Mesendoderm (in vitro differentiated cells): ENCODE measurements at regions not wholly inside any gene's neighbourhood (a gene's known extent, or its start where the extent isn't known, plus 50 kb on each side); places are given as distances from the start of the nearest gene placed in this dataset.

ENCODE experiments used
- DNase-seq: peaks from one replicate; pipeline ENCODE4 v3.0.0; 2013
- H2AK5ac ChIP-seq: 2 replicates; pipeline ENCODE4 v1.6.1; 2013; ENCODE audit warnings: low read length, inconsistent platforms
- H2BK120ac ChIP-seq: 2 replicates; pipeline ENCODE4 v1.6.1; 2013; ENCODE audit warnings: low read depth, mild to moderate bottlenecking, low read length, moderate library complexity, mixed read lengths
- H2BK15ac ChIP-seq: replicated peaks from 2 replicates; pipeline ENCODE4 v1.6.1; 2013; ENCODE audit warnings: low read depth, mild to moderate bottlenecking, moderate library complexity
- H2BK5ac ChIP-seq: 2 replicates; pipeline ENCODE4 v1.6.1; 2013; ENCODE audit warnings: low read length, inconsistent platforms
- H3K18ac ChIP-seq: 2 replicates; pipeline ENCODE4 v1.6.1; 2013; ENCODE audit warnings: mild to moderate bottlenecking, low read length, mixed read lengths
- H3K23ac ChIP-seq: one replicate; pipeline ENCODE4 v1.6.1; 2013; ENCODE audit warnings: low read length
- H3K27ac ChIP-seq: 2 replicates; pipeline ENCODE4 v1.5.1; 2013; ENCODE audit warnings: low read depth, mild to moderate bottlenecking, inconsistent platforms, low read length, moderate library complexity
- H3K27me3 ChIP-seq: 2 replicates; pipeline ENCODE4 v1.6.1; 2013; ENCODE audit warnings: low read length, control low read depth, mild to moderate bottlenecking, inconsistent platforms; ENCODE audit not compliant: insufficient read depth, poor library complexity
- H3K36me3 ChIP-seq: 2 replicates; pipeline ENCODE4 v1.6.1; 2013; ENCODE audit warnings: low read length, inconsistent platforms; ENCODE audit not compliant: control insufficient read depth, insufficient read depth
- H3K4ac ChIP-seq: one replicate; pipeline ENCODE4 v1.6.1; 2013; ENCODE audit warnings: low read depth, mild to moderate bottlenecking, low read length, moderate library complexity
- H3K4me1 ChIP-seq: 2 replicates; pipeline ENCODE4 v1.6.1; 2013; ENCODE audit warnings: low read depth, low read length, inconsistent platforms; ENCODE audit not compliant: control insufficient read depth
- H3K4me2 ChIP-seq: 2 replicates; pipeline ENCODE4 v1.6.1; 2013; ENCODE audit warnings: low read length
- H3K4me3 ChIP-seq: 2 replicates; pipeline ENCODE4 v1.5.1; 2013; ENCODE audit warnings: mild to moderate bottlenecking, low read length
- H3K56ac ChIP-seq: one replicate; pipeline ENCODE4 v1.6.1; 2013; ENCODE audit warnings: low read length
- H3K79me1 ChIP-seq: 2 replicates; pipeline ENCODE4 v1.6.1; 2013; ENCODE audit warnings: low read length, inconsistent platforms
- H3K79me2 ChIP-seq: 2 replicates; pipeline ENCODE4 v1.6.1; 2013; ENCODE audit warnings: mild to moderate bottlenecking, low read length; ENCODE audit not compliant: control insufficient read depth, insufficient read depth
- H3K9ac ChIP-seq: 2 replicates; pipeline ENCODE4 v1.6.1; 2013; ENCODE audit warnings: low read length, inconsistent platforms
- H4K5ac ChIP-seq: one replicate; pipeline ENCODE4 v1.6.1; 2013; ENCODE audit warnings: low read length
- H4K8ac ChIP-seq: one replicate; pipeline ENCODE4 v1.6.1; 2013; ENCODE audit warnings: low read depth, mild to moderate bottlenecking, control low read depth, low read length, moderate library complexity
- WGBS: extraction: QIAGEN DNeasy Blood & Tissue Kit; methylation state at CpG from one replicate; pipeline ENCODE4 v1.1.7; 2013; ENCODE audit warnings: low lambda C conversion rate, missing lambda C conversion rate; ENCODE audit not compliant: insufficient coverage; ENCODE audit errors: extremely low coverage; 5-methylcytosine and 5-hydroxymethylcytosine counted together

DNA sequence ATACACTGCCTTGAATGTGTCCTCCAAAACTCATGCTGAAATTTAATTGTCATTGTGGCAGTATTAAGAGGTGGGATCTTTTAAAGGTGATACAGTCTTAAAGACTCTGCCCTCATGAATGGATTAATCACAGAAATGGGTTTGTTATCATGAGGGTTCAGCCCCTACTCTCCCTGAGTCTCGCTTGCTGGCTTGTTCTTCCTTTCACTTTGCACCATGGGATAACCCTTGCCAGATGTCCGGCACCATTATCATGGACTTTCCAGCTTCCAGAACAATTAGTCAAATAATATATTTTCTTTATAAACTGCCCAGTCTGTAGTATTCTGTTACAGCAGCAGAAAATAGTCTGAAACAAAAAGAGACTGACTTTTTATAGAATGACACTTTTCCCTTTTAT, 67.9 kb upstream of the TENT5A start:
- Histone ChIP-seq H2BK5ac (no peak overlapping the region), H3K9ac (no peak overlapping the region), H2BK15ac (no peak overlapping the region), H3K4me3 (no peak overlapping the region), H3K79me1 (no peaks in the 10 kb centered on the region), H3K56ac (no peak overlapping the region), H2BK120ac (no peak overlapping the region), H4K5ac (no peak overlapping the region), H3K79me2 (no peaks in the 10 kb centered on the region), H3K4ac (no peak overlapping the region), H3K27ac (no peak overlapping the region), H2AK5ac (no peak overlapping the region), H3K23ac (no peak overlapping the region), H4K8ac (no peak overlapping the region), H3K27me3 (no peaks in the 10 kb centered on the region), H3K18ac (no peak overlapping the region), H3K36me3 (no peaks in the 10 kb centered on the region), H3K4me2 (no peak overlapping the region), H3K4me1 (no peaks in the 10 kb centered on the region)
- WGBS: no CpG with 5 or more reads among the region's 2 CpGs
- no peak for DNase-seq

DNA sequence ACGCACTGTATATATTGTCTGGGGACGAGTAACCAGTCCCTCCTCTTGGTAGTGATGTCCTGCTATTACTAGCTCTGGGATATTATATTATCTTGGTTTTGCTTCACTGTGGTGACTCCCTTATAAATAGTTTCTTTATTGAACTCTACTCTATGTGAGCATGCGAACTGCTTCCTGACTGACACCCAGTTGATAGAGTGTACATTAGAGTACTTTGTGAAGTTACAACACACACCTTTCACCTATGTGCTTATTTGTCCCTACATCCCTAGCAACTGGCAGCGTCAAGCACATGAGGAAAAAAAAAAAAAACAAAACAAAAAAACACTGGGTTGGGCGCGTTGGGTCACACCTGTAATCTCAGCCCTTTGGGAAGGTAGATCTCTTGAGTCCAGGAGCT, 67.3 kb upstream of the TENT5A start:
- no peaks in the 10 kb centered on the region for H3K27me3 ChIP-seq
- no peaks in the 10 kb centered on the region for H3K36me3 ChIP-seq
- no peaks in the 10 kb centered on the region for H3K4me1 ChIP-seq
- H3K23ac ChIP-seq: no peak overlapping the region
- no peak overlapping the region for H3K4me3 ChIP-seq
- H2BK120ac ChIP-seq: no peak overlapping the region
- WGBS: no CpG with 5 or more reads among the region's 6 CpGs
- no peaks in the 10 kb centered on the region for H3K79me2 ChIP-seq
- DNase-seq: no peak
- H2BK5ac ChIP-seq: no peak overlapping the region
- no peak overlapping the region for H3K4me2 ChIP-seq
- no peak overlapping the region for H4K5ac ChIP-seq
- no peak overlapping the region for H3K4ac ChIP-seq
- no peaks in the 10 kb centered on the region for H3K79me1 ChIP-seq
- H3K27ac ChIP-seq: no peak overlapping the region
- no peak overlapping the region for H4K8ac ChIP-seq
- H3K18ac ChIP-seq: no peak overlapping the region
- no peak overlapping the region for H2BK15ac ChIP-seq
- no peak overlapping the region for H2AK5ac ChIP-seq
- H3K56ac ChIP-seq: no peak overlapping the region
- H3K9ac ChIP-seq: no peak overlapping the region

DNA sequence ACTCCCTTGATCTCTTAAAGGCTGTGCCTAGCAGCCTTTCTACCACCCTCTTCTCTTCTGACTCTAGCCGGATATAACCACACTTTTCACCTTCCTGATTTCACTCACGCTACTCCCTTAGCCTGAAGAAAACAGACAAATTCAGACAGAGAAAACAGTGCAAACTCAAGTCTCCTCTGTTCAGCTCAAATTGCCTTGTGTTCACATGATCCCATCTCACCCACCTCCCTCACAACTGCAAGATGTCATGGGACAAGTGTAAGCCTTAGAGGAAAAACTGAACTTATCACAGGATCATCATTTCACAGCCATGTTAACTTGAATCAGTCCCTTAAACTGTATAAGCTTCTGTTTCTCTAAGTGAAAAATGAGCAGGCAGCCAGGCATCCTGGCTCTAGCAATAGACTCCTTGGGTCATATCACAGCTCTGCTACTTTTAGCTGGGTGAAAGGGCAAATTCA, 66.5 kb upstream of the TENT5A start:
- H3K4ac ChIP-seq: no peak overlapping the region
- no peak overlapping the region for H2BK15ac ChIP-seq
- no peaks in the 10 kb centered on the region for H3K79me2 ChIP-seq
- no peak overlapping the region for H3K4me2 ChIP-seq
- H2BK120ac ChIP-seq: no peak overlapping the region
- no peak overlapping the region for H2BK5ac ChIP-seq
- no peak overlapping the region for H2AK5ac ChIP-seq
- H4K5ac ChIP-seq: no peak overlapping the region
- H3K4me3 ChIP-seq: no peak overlapping the region
- no peak overlapping the region for H3K9ac ChIP-seq
- no peaks in the 10 kb centered on the region for H3K27me3 ChIP-seq
- H3K4me1 ChIP-seq: no peaks in the 10 kb centered on the region
- H3K18ac ChIP-seq: no peak overlapping the region
- no peak overlapping the region for H3K23ac ChIP-seq
- no peak for DNase-seq
- no peaks in the 10 kb centered on the region for H3K36me3 ChIP-seq
- no peaks in the 10 kb centered on the region for H3K79me1 ChIP-seq
- H3K56ac ChIP-seq: no peak overlapping the region
- no peak overlapping the region for H4K8ac ChIP-seq
- no CpG with 5 or more reads among the region's 2 CpGs for WGBS
- H3K27ac ChIP-seq: no peak overlapping the region

DNA sequence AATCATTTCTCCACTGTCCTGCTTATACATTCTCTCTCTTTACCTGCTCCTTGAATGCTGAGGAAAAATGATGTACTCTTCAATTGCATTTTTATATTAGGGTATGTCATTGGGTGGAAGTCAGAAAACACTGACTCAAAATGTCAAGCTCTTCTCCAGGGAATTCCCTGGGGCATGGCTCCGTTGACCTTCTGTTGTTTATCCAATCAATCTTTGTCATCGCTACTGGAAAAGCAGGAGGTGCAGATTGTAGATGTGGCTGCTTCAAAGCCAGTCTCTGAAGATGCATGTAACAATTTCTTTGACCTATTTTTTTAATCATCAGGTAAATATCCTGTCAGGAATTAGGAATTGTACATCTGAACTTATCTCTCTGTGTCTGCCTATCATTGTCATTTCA, 63.9 kb upstream of the TENT5A start:
- H2BK120ac ChIP-seq: no peak overlapping the region
- H3K4ac ChIP-seq: no peak overlapping the region
- no CpG with 5 or more reads among the region's 2 CpGs for WGBS
- H2BK5ac ChIP-seq: no peak overlapping the region
- H3K18ac ChIP-seq: no peak overlapping the region
- no peak overlapping the region for H3K23ac ChIP-seq
- H3K36me3 ChIP-seq: no peaks in the 10 kb centered on the region
- H3K79me2 ChIP-seq: no peaks in the 10 kb centered on the region
- H3K4me2 ChIP-seq: no peak overlapping the region
- no peak overlapping the region for H3K56ac ChIP-seq
- no peak for DNase-seq
- H2BK15ac ChIP-seq: no peak overlapping the region
- no peaks in the 10 kb centered on the region for H3K79me1 ChIP-seq
- H3K4me1 ChIP-seq: no peaks in the 10 kb centered on the region
- no peak overlapping the region for H3K27ac ChIP-seq
- no peak overlapping the region for H4K8ac ChIP-seq
- no peaks in the 10 kb centered on the region for H3K27me3 ChIP-seq
- no peak overlapping the region for H3K4me3 ChIP-seq
- no peak overlapping the region for H2AK5ac ChIP-seq
- no peak overlapping the region for H4K5ac ChIP-seq
- H3K9ac ChIP-seq: no peak overlapping the region

DNA sequence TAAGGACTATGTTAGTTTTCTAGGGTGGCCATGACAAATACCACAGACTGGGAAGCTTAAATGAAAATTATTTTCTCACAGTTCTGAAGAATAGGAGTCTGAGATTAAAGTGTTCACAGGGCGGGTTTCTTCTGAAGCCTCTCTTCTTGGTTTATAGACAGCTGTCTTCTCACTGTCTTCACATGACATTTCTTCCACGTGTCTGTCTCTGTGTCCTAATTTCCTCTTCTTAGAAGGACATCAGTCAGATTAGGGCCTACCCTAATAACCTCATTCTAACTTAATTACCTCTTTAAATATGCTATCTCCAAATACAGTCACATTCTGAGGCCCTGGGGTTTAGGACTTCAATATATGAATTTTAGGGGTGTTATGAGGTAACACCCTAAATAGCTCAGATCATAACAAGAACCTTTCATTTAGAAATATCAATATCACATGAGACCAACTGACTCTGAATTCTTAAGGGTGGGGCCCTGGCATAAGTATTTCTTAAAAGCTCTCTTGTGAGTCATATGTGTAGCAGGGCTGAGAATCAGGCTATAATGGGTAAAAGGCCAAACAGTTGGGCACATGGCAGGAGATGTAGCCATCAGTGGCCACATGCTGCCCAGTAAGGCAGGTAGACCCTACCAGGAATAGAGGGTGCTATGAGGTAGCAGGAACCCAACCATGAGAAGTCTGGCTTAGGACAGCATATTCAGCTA, 62.0 kb upstream of the TENT5A start:
- no peak for DNase-seq
- Histone ChIP-seq H3K4me2 (no peak overlapping the region), H3K79me2 (no peaks in the 10 kb centered on the region), H2BK120ac (no peak overlapping the region), H4K8ac (no peak overlapping the region), H4K5ac (no peak overlapping the region), H3K56ac (no peak overlapping the region), H3K4me1 (no peaks in the 10 kb centered on the region), H3K27ac (no peak overlapping the region), H3K4me3 (no peak overlapping the region), H2AK5ac (no peak overlapping the region), H3K9ac (no peak overlapping the region), H3K36me3 (no peaks in the 10 kb centered on the region), H3K4ac (no peak overlapping the region), H3K18ac (no peak overlapping the region), H3K23ac (no peak overlapping the region), H3K27me3 (no peaks in the 10 kb centered on the region), H2BK5ac (no peak overlapping the region), H2BK15ac (no peak overlapping the region), H3K79me1 (no peaks in the 10 kb centered on the region)
- WGBS: no CpG with 5 or more reads among the region's 2 CpGs

DNA sequence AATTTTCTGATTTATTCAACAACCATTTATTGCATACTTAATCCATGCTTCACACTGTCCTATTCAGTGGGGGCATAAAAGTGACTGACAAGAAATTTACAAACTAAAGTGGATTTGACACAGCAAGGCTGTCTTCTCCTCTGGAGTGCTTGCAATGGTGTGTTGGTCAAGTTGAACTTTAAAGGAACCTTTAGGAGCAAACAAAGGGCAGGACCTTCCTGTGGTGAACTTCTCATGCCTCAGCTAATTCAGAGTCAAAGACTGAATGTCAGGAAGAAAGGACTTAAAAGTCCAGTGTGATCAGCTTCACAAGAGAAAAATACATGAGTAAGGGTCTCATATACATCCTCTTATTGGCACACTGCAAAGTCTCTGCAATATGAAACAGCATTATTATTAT, 60.8 kb upstream of the TENT5A start:
- no peak overlapping the region for H3K4ac ChIP-seq
- H3K79me2 ChIP-seq: no peaks in the 10 kb centered on the region
- H3K27ac ChIP-seq: no peak overlapping the region
- H2BK15ac ChIP-seq: no peak overlapping the region
- no peak overlapping the region for H2BK5ac ChIP-seq
- no peak for DNase-seq
- H3K79me1 ChIP-seq: no peaks in the 10 kb centered on the region
- no peak overlapping the region for H3K56ac ChIP-seq
- no peaks in the 10 kb centered on the region for H3K27me3 ChIP-seq
- H2BK120ac ChIP-seq: no peak overlapping the region
- no peak overlapping the region for H4K5ac ChIP-seq
- H3K9ac ChIP-seq: no peak overlapping the region
- no peak overlapping the region for H4K8ac ChIP-seq
- H2AK5ac ChIP-seq: no peak overlapping the region
- no peaks in the 10 kb centered on the region for H3K36me3 ChIP-seq
- H3K4me2 ChIP-seq: no peak overlapping the region
- no peak overlapping the region for H3K4me3 ChIP-seq
- no peak overlapping the region for H3K23ac ChIP-seq
- no peaks in the 10 kb centered on the region for H3K4me1 ChIP-seq
- no peak overlapping the region for H3K18ac ChIP-seq
